Glutamatergic neuron (in vitro differentiated cells): ENCODE measurements at regions not wholly inside any gene's neighbourhood (a gene's known extent, or its start where the extent isn't known, plus 50 kb on each side); places are given as distances from the start of the nearest gene placed in this dataset.

ENCODE experiments used
- DNase-seq: peaks from one replicate; pipeline ENCODE4 v3.0.0; 2022
- H3K27ac Mint-ChIP-seq: one replicate; pipeline ENCODE4 v1.8.0; 2020; ENCODE audit warnings: mild to moderate bottlenecking, mixed read lengths, inconsistent platforms; ENCODE audit not compliant: unreplicated experiment
- H3K27me3 Mint-ChIP-seq: one replicate; pipeline ENCODE4 v1.8.0; 2020; ENCODE audit warnings: mild to moderate bottlenecking, moderate library complexity, mixed read lengths, inconsistent platforms; ENCODE audit not compliant: unreplicated experiment
- H3K36me3 Mint-ChIP-seq: one replicate; pipeline ENCODE4 v1.8.0; 2020; ENCODE audit warnings: mild to moderate bottlenecking, mixed read lengths, inconsistent platforms; ENCODE audit not compliant: unreplicated experiment
- H3K4me1 Mint-ChIP-seq: one replicate; pipeline ENCODE4 v1.8.0; 2020; ENCODE audit warnings: mild to moderate bottlenecking, low read depth, mixed read lengths, inconsistent platforms; ENCODE audit not compliant: unreplicated experiment
- H3K4me3 Mint-ChIP-seq: one replicate; pipeline ENCODE4 v1.8.0; 2020; ENCODE audit warnings: mild to moderate bottlenecking, mixed read lengths, inconsistent platforms; ENCODE audit not compliant: unreplicated experiment
- H3K9me3 Mint-ChIP-seq: one replicate; pipeline ENCODE4 v1.8.0; 2020; ENCODE audit warnings: mild to moderate bottlenecking, moderate library complexity, mixed read lengths, inconsistent platforms; ENCODE audit not compliant: unreplicated experiment
- CTCF ChIP-seq: fragments of 200-600 bp; sonication (generic); IDR thresholded peaks from one replicate; pipeline ENCODE4 v1.5.0; 2021; ENCODE audit not compliant: partially characterized antibody, unreplicated experiment

- TF ChIP-seq CTCF = no peak
- H3K36me3 Mint-ChIP-seq = no peaks in the 10 kb centered on the region
- H3K27me3 Mint-ChIP-seq = no peaks in the 10 kb centered on the region
- no peaks in the 10 kb centered on the region for H3K4me1 Mint-ChIP-seq
- no peak overlapping the region for H3K4me3 Mint-ChIP-seq
- DNase-seq = no peak
- H3K9me3 Mint-ChIP-seq = peaks cover 2% of the 10 kb centered on the region
- H3K27ac Mint-ChIP-seq = no peak overlapping the region
These were observed 236.2 kb downstream of the OSR1 start for GRCh38 chr2:19122220-19122619.

GRCh38 chr2:19120941-19121750 lies 237.3 kb downstream of the OSR1 start:
- H3K36me3 Mint-ChIP-seq = no peaks in the 10 kb centered on the region
- H3K27ac Mint-ChIP-seq = no peak overlapping the region
- no peak overlapping the region for H3K4me3 Mint-ChIP-seq
- H3K9me3 Mint-ChIP-seq = peaks cover 2% of the 10 kb centered on the region
- DNase-seq = no peak
- TF ChIP-seq CTCF = no peak
- no peaks in the 10 kb centered on the region for H3K4me1 Mint-ChIP-seq
- H3K27me3 Mint-ChIP-seq = no peaks in the 10 kb centered on the region

GRCh38 chr2:19120181-19120580 lies 238.2 kb downstream of the OSR1 start:
- Mint-ChIP-seq H3K4me3 (no peak overlapping the region), H3K9me3 (peaks cover 2% of the 10 kb centered on the region), H3K27ac (no peak overlapping the region), H3K27me3 (no peaks in the 10 kb centered on the region), H3K4me1 (no peaks in the 10 kb centered on the region), H3K36me3 (no peaks in the 10 kb centered on the region)
- TF ChIP-seq CTCF = no peak
- DNase-seq = no peak

- Mint-ChIP-seq H3K4me1 (no peaks in the 10 kb centered on the region), H3K4me3 (no peak overlapping the region), H3K27ac (no peak overlapping the region), H3K9me3 (peaks cover 2% of the 10 kb centered on the region), H3K36me3 (no peaks in the 10 kb centered on the region), H3K27me3 (no peaks in the 10 kb centered on the region)
- no peak for DNase-seq
- no peak for TF ChIP-seq CTCF
These were observed 239.0 kb downstream of the OSR1 start for GRCh38 chr2:19119326-19120001.

GRCh38 chr2:19116918-19117317 lies 241.5 kb downstream of the OSR1 start:
- Mint-ChIP-seq H3K4me1 (no peaks in the 10 kb centered on the region), H3K36me3 (no peaks in the 10 kb centered on the region), H3K27ac (no peak overlapping the region), H3K9me3 (no peaks in the 10 kb centered on the region), H3K27me3 (no peaks in the 10 kb centered on the region), H3K4me3 (no peak overlapping the region)
- TF ChIP-seq CTCF = no peak
- DNase-seq = no peak
